RWPE2 (cell line): ENCODE measurements at regions not wholly inside any gene's neighbourhood (a gene's known extent, or its start where the extent isn't known, plus 50 kb on each side); places are given as distances from the start of the nearest gene placed in this dataset.

Source experiments
- ATAC-seq: fragments of 200-7000 bp; cut with Tn5 transposase; 3 replicates; pipeline ENCODE4 v1.9.1; 2021; ENCODE audit warnings: low read depth
- DNase-seq: peaks from one replicate; pipeline ENCODE4 v3.0.0-alpha.2; 2020; ENCODE audit warnings: low spot score
- H3K27ac ChIP-seq: fragments of 450-650 bp; 2 replicates; pipeline ENCODE4 v1.5.1; 2017; ENCODE audit warnings: mild to moderate bottlenecking; ENCODE audit not compliant: poor library complexity, severe bottlenecking
- H3K27me3 ChIP-seq: fragments of 250-450 bp; sonication (Bioruptor Pico); 2 replicates; pipeline ENCODE4 v1.5.1; 2021; ENCODE audit warnings: mild to moderate bottlenecking, moderate library complexity; ENCODE audit not compliant: insufficient read depth, poor library complexity, severe bottlenecking
- H3K36me3 ChIP-seq: fragments of 250-450 bp; sonication (Bioruptor Pico); 2 replicates; pipeline ENCODE4 v1.5.1; 2020; ENCODE audit warnings: low read depth, mild to moderate bottlenecking, moderate library complexity
- H3K4me1 ChIP-seq: fragments of 250-450 bp; sonication (Bioruptor Pico); 2 replicates; pipeline ENCODE4 v1.5.1; 2021; ENCODE audit warnings: mild to moderate bottlenecking, moderate library complexity; ENCODE audit not compliant: insufficient read depth, poor library complexity, severe bottlenecking
- H3K4me3 ChIP-seq: fragments of 250-450 bp; sonication (Bioruptor Pico); 2 replicates; pipeline ENCODE4 v1.5.1; 2021; ENCODE audit warnings: mild to moderate bottlenecking, moderate library complexity; ENCODE audit not compliant: severe bottlenecking
- H3K9me3 ChIP-seq: fragments of 250-450 bp; sonication (Bioruptor Pico); 2 replicates; pipeline ENCODE4 v1.5.1; 2021; ENCODE audit warnings: mild to moderate bottlenecking, moderate library complexity; ENCODE audit not compliant: severe bottlenecking
- TF ChIP-seq, protein P1 (sequence below): fragments of 450-650 bp; IDR thresholded peaks from one replicate; pipeline ENCODE4 v1.5.1; 2017; ENCODE audit warnings: mild to moderate bottlenecking, moderate library complexity; ENCODE audit not compliant: poor library complexity, severe bottlenecking

DNA sequence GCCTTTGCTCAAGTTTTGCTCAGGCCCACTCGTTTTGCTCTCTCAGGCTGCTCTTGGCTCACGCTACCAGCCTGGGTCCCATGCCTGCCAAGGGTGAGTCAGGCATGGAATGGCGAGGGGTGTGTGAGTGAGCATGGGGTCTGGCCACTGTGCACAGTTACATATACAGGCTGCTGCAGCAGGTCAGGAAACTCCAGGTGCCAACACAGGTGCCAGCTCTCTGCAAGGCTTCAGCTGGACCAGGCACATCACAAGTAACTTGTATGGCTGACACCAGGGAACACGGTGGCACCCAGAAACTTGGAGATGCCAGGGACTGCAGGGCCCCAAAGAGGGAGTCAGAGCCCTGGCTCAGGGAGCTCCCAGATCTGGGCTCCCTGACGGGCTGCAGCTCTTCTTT lies 146.8 kb downstream of the BTBD3 start:
- Histone ChIP-seq H3K9me3 (no peaks in the 10 kb centered on the region), H3K4me3 (no peak overlapping the region), H3K36me3 (no peaks in the 10 kb centered on the region), H3K27ac (no peak overlapping the region), H3K4me1 (no peaks in the 10 kb centered on the region), H3K27me3 (no peaks in the 10 kb centered on the region)
- TF ChIP-seq, protein P1, sequence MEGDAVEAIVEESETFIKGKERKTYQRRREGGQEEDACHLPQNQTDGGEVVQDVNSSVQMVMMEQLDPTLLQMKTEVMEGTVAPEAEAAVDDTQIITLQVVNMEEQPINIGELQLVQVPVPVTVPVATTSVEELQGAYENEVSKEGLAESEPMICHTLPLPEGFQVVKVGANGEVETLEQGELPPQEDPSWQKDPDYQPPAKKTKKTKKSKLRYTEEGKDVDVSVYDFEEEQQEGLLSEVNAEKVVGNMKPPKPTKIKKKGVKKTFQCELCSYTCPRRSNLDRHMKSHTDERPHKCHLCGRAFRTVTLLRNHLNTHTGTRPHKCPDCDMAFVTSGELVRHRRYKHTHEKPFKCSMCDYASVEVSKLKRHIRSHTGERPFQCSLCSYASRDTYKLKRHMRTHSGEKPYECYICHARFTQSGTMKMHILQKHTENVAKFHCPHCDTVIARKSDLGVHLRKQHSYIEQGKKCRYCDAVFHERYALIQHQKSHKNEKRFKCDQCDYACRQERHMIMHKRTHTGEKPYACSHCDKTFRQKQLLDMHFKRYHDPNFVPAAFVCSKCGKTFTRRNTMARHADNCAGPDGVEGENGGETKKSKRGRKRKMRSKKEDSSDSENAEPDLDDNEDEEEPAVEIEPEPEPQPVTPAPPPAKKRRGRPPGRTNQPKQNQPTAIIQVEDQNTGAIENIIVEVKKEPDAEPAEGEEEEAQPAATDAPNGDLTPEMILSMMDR, result no peak
- no peak for DNase-seq
- ATAC-seq, result no peak

DNA sequence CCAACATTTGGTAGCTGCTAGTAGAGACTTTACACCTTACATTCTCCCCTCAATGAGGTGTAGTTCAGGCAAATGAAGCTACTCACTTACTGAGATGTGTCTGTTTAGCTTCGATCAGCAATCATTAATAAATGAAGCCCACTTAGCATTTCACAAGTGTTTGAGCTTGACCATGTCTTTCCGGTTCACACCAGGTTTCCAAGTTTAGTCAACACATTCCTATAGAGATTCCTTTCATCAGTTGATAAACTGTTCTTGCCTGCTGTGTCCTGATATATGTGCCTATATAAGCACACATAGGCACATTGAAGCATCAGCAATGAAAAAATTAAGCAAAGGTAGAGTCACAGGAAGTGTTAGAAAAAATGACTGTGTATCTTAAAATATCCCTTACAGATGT lies 150.0 kb downstream of the BTBD3 start:
- no peak overlapping the region for H3K27ac ChIP-seq
- H3K36me3 ChIP-seq, result no peaks in the 10 kb centered on the region
- ATAC-seq (no peak), DNase-seq (no peak)
- H3K4me1 ChIP-seq, result no peaks in the 10 kb centered on the region
- no peak overlapping the region for H3K4me3 ChIP-seq
- H3K9me3 ChIP-seq, result no peaks in the 10 kb centered on the region
- no peaks in the 10 kb centered on the region for H3K27me3 ChIP-seq
- TF ChIP-seq, protein P1, result no peak

DNA sequence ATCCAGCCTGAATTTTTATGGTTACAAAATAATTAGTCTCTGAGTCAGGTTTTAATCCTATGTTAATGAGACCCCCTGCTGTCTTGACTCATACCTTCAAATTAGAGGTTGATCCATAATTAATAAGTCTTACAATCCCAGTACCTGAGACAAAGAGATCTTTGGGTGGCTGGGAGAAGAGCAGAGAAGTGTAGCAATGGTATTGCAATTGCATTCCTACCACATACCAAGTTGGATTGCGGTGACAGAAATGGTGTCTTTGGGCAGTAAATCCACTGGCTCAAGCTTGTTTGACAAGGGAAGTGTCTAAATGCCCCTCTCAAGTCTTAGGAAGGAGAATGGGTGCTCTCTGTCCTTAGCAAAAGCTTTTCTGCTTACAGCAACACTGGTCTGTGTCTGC lies 150.4 kb downstream of the BTBD3 start:
- no peaks in the 10 kb centered on the region for H3K4me1 ChIP-seq
- TF ChIP-seq, protein P1, result no peak
- no peak overlapping the region for H3K27ac ChIP-seq
- no peak overlapping the region for H3K4me3 ChIP-seq
- H3K27me3 ChIP-seq, result no peaks in the 10 kb centered on the region
- DNase-seq (no peak), ATAC-seq (no peak)
- H3K36me3 ChIP-seq, result no peaks in the 10 kb centered on the region
- H3K9me3 ChIP-seq, result no peaks in the 10 kb centered on the region

DNA sequence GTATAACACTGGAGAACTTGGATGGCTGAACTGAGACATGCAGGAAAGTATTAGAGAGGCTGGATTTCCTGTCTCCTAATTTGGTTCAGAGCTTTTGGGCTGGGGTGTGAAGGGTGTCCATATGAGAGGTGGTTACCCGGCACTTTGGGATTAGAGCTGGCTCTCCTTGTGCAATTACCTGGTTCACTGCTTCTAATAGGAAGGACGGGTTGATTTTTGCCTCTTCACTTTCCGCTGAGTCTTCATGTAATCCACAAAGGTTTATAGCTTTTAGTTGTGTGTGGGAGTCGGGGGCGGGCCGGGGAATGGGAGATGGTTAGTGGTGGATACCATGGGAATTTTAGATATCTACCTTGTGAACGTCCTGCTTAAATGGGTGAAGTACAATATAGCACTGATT lies 151.5 kb downstream of the BTBD3 start:
- Histone ChIP-seq H3K27ac (no peak overlapping the region), H3K9me3 (no peaks in the 10 kb centered on the region), H3K27me3 (no peaks in the 10 kb centered on the region), H3K36me3 (no peaks in the 10 kb centered on the region), H3K4me1 (no peaks in the 10 kb centered on the region), H3K4me3 (no peak overlapping the region)
- TF ChIP-seq, protein P1, result no peak
- DNase-seq (no peak), ATAC-seq (no peak)

DNA sequence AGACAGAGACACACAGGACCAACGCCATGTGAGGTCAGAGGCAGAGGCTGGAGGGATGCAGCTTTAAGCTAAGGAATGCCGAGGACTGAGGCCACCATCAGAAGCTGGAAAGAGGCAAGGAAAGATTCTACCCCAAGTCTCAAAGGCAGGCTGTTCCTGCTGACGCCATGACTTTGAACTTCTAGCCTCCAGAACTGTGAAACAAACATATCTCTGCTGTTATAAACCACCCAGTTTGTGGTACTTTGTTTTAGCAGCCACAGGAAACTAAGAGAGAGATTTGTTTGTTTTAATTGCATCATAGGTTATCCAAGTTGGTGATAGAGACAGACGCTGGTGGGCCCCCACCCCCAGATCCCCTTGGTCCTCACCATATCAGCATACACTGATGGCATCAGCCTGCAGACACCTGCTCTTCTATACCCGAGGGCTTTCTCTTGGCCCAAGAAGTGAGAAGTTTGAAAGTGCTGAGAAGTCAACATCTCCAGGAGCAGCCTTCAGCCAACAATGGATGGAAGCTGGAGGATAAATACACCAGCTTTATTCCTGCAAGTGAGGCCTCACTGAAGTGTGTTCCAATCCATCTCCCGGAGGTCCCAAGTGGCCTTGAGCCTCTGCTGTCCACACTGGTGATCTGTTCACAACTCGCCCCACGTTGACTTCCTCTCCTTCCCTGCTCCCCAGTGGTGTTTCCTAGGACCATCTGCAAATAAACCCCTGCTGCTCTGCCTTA lies 154.7 kb downstream of the BTBD3 start:
- Histone ChIP-seq H3K9me3 (no peaks in the 10 kb centered on the region), H3K4me1 (no peaks in the 10 kb centered on the region), H3K4me3 (no peak overlapping the region), H3K27ac (no peak overlapping the region), H3K27me3 (no peaks in the 10 kb centered on the region), H3K36me3 (no peaks in the 10 kb centered on the region)
- ATAC-seq (no peak), DNase-seq (no peak)
- TF ChIP-seq, protein P1, result no peak
